Fibroblast of skin of back (primary cell): ENCODE measurements at regions not wholly inside any gene's neighbourhood (a gene's known extent, or its start where the extent isn't known, plus 50 kb on each side); places are given as distances from the start of the nearest gene placed in this dataset.

Experiments used
- DNase-seq: peaks from one replicate; pipeline ENCODE4 v3.0.0-alpha.2; 2013

GRCh38 chr3:68151359-68151758 lies 496.9 kb upstream of the SUCLG2 start:
- no peak for DNase-seq

- no peak for DNase-seq
Measured at GRCh38 chr3:68148447-68148846, 494.0 kb upstream of the SUCLG2 start.

DNA sequence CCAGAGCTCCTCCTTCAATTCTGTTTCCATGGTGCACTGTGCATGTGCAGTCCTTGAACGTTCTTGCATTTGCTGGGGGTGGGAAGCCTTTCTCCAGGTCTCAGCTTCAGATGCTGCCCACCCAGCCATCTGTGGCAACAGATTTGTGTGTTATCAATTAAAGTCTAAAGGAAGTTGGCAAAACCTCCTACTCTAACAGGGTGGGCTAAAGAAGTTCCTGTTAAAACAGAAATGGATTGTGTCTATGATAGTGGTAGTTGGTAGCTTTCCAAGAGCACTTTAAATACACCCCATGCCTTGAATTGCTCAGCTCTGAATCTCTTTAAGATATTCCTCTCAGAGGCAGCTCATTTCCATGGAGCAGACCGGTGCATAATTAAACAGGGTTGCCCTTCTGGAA lies 488.0 kb upstream of the SUCLG2 start:
- DNase-seq = no peak

GRCh38 chr3:68139897-68140296 lies 485.5 kb upstream of the SUCLG2 start:
- DNase-seq = no peak

DNA sequence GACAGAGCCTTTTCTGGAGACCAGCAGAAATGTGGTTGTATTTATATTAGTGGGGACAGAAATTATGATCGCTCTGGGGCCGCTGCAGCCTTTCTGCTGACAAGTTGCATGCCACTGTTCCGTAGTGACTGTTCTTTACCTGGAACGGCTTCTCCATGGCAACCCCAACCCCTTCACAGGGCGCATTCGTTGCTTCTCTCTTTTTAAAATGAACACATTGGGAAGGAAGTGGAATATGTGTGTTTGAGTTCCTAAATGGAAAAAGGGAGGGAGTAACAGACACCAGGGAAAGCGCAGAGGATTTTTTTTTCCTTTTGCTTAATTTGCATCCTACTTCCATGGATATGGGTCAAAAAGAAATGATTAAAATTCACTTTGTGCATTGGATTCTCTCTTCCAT lies 482.0 kb upstream of the SUCLG2 start:
- no peak for DNase-seq

- no peak for DNase-seq
Measured at GRCh38 chr3:68135067-68135466, 480.7 kb upstream of the SUCLG2 start.

- DNase-seq = no peak
Measured at GRCh38 chr3:68129065-68129464, 474.7 kb upstream of the SUCLG2 start.

- DNase-seq = no peak
Measured at GRCh38 chr3:68123231-68123630, 468.8 kb upstream of the SUCLG2 start.

DNA sequence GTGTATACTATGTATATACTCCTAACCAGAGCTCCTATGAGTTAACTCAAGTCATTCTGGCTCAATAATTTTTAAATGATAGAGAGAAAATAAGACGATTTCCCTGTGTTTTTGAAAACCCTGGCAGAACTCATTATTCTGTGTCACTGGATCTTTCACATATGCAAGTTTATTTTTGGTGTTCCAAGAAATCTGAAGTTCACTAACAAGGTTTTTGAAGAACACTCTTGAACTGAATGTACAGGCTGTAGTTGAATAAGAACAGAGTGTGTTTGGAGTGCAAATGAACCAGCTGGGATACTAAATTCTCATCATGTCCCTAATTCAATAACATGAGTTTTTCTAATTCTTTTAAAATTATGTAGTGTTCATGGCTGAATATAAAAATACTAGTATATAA lies 466.9 kb upstream of the SUCLG2 start:
- DNase-seq = no peak

- DNase-seq = no peak
Measured at GRCh38 chr3:68116580-68116979, 462.2 kb upstream of the SUCLG2 start.

DNA sequence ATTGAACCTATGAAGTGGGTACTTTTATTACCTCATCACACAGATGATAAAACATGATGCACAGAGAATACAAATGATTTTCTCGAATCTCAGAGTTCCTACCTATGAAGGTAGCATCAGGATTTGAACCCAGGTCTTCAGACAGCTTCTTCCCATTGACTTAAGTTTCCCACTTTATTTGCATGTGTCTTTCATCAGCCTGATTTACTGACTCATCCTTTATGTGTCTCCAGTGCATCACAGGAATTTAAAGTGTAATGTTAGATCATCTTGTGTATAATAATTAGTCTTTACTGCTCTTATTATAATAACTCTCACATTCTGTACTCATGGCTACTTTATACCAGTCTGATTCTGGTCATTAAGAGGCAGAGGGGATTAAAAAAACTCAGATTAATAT lies 449.4 kb upstream of the SUCLG2 start:
- DNase-seq = no peak

DNA sequence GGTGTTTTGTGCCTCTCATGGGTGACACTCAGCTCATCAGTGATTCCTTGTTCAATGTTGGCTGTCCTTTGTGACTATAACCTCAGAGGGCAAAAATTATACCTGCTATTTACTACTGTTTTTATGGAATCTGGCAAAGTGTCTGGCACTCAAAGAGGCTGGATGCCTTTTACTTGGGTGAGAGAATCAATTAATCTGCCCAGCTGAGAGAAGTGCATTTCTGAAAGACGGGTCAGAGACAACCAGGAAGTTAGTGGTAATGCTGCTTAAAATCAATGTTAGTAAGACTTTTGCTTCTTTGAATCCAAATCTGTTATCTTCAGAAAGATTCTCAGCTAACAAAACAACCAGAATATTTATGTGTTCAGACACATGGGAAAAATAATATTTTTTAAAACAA lies 436.2 kb upstream of the SUCLG2 start:
- DNase-seq = no peak

DNA sequence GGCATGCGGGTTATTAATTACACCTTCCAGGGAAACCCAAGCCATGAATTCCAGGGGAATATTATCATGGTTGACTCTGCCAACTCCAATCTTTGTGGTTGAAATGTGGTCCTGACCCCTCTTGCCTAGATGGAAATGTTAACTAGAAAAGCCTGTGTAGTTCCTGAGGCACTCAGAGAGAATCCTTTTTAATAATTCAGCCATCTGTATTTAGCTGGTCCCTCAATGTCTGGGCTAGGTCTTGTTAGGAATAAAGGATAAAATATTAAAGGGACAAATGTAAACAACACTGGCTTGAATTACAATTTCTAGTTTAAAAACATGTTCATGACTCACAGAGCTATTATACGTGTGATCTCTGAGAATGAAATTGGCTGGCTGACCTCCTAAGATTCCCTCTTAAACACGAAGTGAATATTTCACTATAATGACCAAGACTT lies 435.2 kb upstream of the SUCLG2 start:
- peak; percentile 2 for DNase-seq

- DNase-seq = no peak
Measured at GRCh38 chr3:68088636-68089035, 434.2 kb upstream of the SUCLG2 start.

DNA sequence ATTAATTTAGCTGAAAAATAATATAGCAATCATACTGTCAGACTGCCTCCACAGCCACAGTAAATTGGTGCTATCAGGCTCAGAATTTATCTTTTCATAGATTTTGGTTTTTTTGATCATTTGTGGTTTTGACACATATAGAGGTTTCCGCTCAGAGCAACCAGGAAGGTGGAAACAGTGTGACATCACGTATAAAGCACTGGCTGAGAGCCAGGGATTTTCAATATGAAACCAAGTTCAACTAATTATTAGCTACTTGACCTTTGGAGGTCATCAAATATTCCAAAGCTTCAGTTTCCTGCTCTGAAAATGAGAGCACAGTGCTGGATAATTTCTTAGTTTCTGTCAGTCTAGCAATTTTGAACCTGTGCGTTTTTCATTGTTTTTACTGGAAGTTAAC lies 433.8 kb upstream of the SUCLG2 start:
- no peak for DNase-seq

DNA sequence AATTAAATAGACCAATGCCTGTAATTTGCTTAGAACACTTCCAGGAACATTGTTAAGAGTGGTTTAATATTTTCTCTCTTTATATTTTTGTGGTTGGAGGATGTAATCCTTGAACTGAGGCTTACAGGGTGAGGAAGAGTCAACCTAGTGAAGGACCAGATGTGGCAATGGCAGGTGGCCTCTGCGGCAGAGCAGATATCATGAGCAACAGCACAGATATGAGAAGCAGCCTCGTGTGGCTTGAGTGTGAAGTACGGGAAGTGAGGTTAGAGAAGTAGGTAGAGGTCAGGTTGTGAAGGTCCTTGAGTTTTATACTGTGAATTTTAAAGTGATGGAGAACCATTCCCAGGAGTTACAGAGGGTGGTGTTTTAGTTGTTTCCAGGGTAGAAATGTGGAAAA lies 417.6 kb upstream of the SUCLG2 start:
- no peak for DNase-seq

GRCh38 chr3:68070186-68070585 lies 415.8 kb upstream of the SUCLG2 start:
- no peak for DNase-seq

DNA sequence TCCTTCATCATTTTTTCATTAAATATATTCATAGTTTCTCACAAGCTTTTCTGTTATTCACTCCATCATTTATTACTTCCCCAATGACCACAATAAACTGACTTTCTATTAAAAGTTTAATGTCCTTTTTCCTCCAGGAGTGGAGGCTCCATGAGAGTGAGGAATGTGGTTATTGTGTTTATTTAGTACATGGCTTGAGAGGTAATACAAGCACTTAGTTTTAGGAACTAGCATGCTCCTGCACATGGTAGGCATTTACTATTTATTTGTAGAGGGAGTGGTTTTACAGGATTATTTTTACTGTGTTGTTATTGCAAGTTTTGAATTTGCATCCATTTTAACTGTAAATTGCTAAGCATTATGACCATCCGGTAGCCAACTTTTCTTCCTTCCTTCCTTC lies 412.9 kb upstream of the SUCLG2 start:
- no peak for DNase-seq

- no peak for DNase-seq
Measured at GRCh38 chr3:68062926-68063325, 408.5 kb upstream of the SUCLG2 start.

- no peak for DNase-seq
Measured at GRCh38 chr3:68060910-68061309, 406.5 kb upstream of the SUCLG2 start.

DNA sequence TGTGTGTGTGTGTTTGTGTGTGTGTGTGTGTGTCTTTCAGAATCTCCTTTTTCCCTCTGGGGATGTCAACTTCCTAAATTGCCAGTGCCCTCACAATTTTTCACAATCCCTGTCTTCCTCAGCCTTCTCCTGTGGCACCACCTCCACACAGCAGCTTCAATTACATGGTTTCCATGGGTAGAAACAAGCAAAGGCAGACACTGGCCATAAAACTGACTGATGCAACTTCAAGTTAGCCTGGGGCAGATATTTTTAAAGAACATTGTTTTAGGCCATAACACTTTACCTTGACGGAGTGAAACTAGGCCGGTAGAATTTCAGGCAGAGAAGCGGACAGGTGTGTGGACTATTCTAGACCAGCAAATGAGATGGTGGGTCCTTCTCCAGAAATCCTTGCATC lies 405.8 kb upstream of the SUCLG2 start:
- DNase-seq = no peak

- DNase-seq = no peak
Measured at GRCh38 chr3:68059628-68060152, 405.3 kb upstream of the SUCLG2 start.

DNA sequence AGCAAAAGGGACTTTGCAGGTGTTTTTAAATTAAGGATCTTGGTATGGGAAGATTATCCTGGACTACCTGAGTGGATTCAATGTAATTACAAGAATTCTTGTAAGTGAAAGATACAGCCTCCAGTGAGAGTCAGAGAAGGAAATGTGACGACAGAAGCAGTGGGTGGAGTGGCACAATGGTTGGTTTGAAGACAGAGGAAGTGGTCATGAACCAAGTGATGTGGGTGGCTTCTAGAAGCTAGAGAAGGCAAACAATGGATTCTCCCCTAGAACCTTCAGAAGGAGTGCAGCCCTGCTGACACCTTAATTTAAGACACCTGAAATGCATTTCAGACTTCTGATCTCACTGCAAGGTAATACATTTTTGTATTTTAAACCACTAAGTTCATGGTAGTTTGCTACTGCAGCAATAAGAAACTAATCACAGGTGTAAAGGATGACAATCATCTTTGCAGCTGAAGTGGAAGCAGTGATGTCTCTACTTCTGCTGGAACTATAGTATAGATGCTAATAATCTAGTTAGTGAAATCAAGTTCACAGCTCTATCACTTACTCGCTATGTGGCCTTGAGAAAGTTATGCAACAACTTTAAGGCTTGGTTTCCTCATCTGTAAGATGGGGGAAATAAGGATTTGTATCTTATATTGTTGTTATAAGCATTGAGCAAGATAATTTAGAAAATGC lies 403.4 kb upstream of the SUCLG2 start:
- DNase-seq = no peak

GRCh38 chr3:68056556-68056955 lies 402.1 kb upstream of the SUCLG2 start:
- peak; percentile 27 for DNase-seq

GRCh38 chr3:68055215-68055614 lies 400.8 kb upstream of the SUCLG2 start:
- no peak for DNase-seq
